ENCODE measurements at regions not wholly inside any gene's neighbourhood (a gene's known extent, or its start where the extent isn't known, plus 50 kb on each side); places are given as distances from the start of the nearest gene placed in this dataset.
"Not testable (repeated sequence)": the region's sequence is repeated elsewhere in the genome, so short reads cannot be mapped to it uniquely, and the experiment has no call there.

GRCh38 chr13:50378509-50379044 is 363.3 kb downstream of the KCNRG start:
- Histone ChIP-seq H3K4me1 (ENCODE audit: insufficient read depth, low read length) (peaks cover 20% of the 10 kb centered on the region), H3K9me3 (ENCODE audit: control insufficient read depth, insufficient read depth, low read length) (peaks cover 4% of the 10 kb centered on the region), H3K9ac (ENCODE audit: low read depth, low read length) (no peak overlapping the region), H3K36me3 (ENCODE audit: insufficient read depth, low read length) (no peaks in the 10 kb centered on the region)

DNA sequence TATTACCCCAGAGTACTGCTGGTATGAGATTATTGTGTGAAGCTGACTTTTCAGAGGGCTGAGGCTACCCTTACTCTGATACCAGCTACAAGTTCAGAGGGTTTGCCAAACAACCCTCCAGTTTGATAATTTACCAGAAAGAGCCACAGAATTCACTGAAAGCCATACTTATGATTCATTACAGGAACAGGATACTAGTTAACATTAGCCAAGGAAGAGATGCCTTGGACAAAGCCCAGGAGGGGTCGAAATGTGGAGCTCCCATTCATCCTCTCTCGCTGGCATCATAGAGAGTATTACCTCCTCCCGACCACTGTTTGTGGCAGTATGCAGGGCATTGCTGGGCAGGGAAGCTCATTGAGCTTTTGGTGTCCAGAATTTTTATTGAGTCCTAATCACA is 364.3 kb downstream of the KCNRG start:
- Histone ChIP-seq H3K4me1 (ENCODE audit: insufficient read depth, low read length) (peaks cover 20% of the 10 kb centered on the region), H3K9me3 (ENCODE audit: control insufficient read depth, insufficient read depth, low read length) (peaks cover 4% of the 10 kb centered on the region), H3K9ac (ENCODE audit: low read depth, low read length) (no peak overlapping the region), H3K36me3 (ENCODE audit: insufficient read depth, low read length) (no peaks in the 10 kb centered on the region)

DNA sequence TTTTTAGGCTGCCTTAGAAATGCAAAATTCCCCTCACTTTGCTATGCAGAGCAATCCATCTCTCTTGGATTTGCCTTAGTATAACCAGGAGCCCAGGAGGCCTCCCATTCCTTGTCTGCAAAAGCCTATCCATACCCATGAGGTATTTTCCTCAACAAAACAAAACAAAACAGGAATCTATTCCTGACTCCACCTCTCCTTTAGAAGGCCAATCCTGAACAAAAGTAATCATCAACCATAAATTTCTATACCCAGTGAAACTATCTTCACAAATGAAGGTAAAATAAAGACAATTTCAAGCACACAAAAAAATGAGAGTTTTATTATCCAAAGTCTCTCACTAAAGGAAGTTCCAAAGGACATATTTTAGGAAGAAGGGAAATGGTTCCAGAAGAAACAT is 365.7 kb downstream of the KCNRG start:
- no peaks in the 10 kb centered on the region for H3K36me3 ChIP-seq (ENCODE audit: insufficient read depth, low read length)
- H3K9ac ChIP-seq (ENCODE audit: low read depth, low read length): no peak overlapping the region
- H3K9me3 ChIP-seq (ENCODE audit: control insufficient read depth, insufficient read depth, low read length): peaks cover 4% of the 10 kb centered on the region
- peaks cover 20% of the 10 kb centered on the region for H3K4me1 ChIP-seq (ENCODE audit: insufficient read depth, low read length)

DNA sequence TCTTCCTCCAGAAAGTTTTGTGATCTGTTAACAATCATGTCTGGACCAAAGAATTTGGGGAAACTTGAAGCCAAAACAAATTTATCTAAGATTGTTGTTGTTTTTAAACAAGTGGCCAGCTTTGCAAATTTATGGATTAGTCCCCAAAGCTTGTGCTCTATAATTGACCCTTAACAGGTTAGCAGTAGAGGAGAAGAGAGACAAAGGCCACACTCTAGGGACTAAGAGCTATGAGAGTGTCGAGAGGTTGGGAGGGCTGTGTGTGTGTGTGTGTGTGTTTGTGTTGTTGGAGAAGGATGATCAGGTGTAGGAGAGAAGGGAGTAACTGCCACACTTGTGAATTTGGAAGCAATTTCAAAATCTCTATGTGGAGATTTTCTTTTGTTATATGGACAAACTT is 367.3 kb downstream of the KCNRG start:
- Histone ChIP-seq H3K9me3 (ENCODE audit: control insufficient read depth, insufficient read depth, low read length) (peaks cover 4% of the 10 kb centered on the region), H3K9ac (ENCODE audit: low read depth, low read length) (no peak overlapping the region), H3K36me3 (ENCODE audit: insufficient read depth, low read length) (no peaks in the 10 kb centered on the region), H3K4me1 (ENCODE audit: insufficient read depth, low read length) (peaks cover 23% of the 10 kb centered on the region)

DNA sequence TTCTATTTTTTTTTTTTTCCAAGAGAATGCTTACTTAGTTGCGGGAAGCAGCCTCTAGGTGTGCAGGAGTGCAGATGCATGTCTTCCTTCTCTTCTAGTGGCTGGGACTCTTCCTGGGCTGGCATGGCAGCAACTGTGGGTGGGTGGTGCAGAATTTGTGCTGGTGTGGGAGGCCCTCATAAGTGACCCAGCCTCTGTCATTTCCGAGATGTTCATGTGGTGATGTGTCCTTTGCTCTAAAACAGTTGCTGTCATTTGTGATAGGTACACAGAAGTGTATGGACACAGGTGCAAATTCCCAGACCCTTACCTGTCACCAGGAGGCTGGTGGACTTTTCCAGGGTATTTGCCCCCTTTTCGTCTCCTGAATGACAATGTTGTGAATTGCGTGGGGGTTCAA is 367.7 kb downstream of the KCNRG start:
- Histone ChIP-seq H3K9ac (ENCODE audit: low read depth, low read length) (no peak overlapping the region), H3K4me1 (ENCODE audit: insufficient read depth, low read length) (peaks cover 19% of the 10 kb centered on the region), H3K9me3 (ENCODE audit: control insufficient read depth, insufficient read depth, low read length) (peaks cover 4% of the 10 kb centered on the region), H3K36me3 (ENCODE audit: insufficient read depth, low read length) (no peaks in the 10 kb centered on the region)

- H3K36me3 ChIP-seq (ENCODE audit: insufficient read depth, low read length): no peaks in the 10 kb centered on the region
- peaks cover 4% of the 10 kb centered on the region for H3K9me3 ChIP-seq (ENCODE audit: control insufficient read depth, insufficient read depth, low read length)
- peaks cover 15% of the 10 kb centered on the region for H3K4me1 ChIP-seq (ENCODE audit: insufficient read depth, low read length)
- no peak overlapping the region for H3K9ac ChIP-seq (ENCODE audit: low read depth, low read length)
Measured at GRCh38 chr13:50384724-50385123, 369.5 kb downstream of the KCNRG start.

DNA sequence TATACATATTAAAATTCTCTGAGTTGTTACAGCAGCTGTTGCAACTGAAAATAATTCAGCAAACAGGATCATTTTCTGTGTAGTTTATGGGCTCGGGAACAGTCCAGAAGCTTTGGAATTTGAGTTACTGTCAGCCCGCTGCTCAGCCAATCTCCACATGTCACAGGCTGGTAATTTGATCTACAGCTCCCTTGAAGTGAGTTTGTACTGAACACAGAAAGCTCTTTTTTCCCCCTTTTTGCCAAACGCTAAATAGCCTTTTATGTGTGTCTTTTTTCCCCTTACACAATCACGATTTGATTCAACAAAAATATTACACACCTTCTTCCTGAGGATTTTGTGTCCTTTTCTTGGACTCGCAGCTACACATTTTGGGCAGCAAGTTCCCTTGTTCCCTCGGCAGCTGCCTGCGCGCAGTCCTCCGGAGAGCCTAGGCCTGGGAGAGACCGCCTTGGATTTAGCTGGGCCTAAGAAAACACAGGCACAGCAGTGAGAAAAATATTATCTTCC is 371.4 kb downstream of the KCNRG start:
- Histone ChIP-seq H3K4me1 (ENCODE audit: insufficient read depth, low read length) (peaks cover 21% of the 10 kb centered on the region), H3K36me3 (ENCODE audit: insufficient read depth, low read length) (no peaks in the 10 kb centered on the region), H3K9me3 (ENCODE audit: control insufficient read depth, insufficient read depth, low read length) (no peaks in the 10 kb centered on the region), H3K9ac (ENCODE audit: low read depth, low read length) (no peak overlapping the region)

- Histone ChIP-seq H3K36me3 (ENCODE audit: insufficient read depth, low read length) (no peaks in the 10 kb centered on the region), H3K9me3 (ENCODE audit: control insufficient read depth, insufficient read depth, low read length) (no peaks in the 10 kb centered on the region), H3K9ac (ENCODE audit: low read depth, low read length) (no peak overlapping the region), H3K4me1 (ENCODE audit: insufficient read depth, low read length) (peaks cover 21% of the 10 kb centered on the region)
Measured at GRCh38 chr13:50387051-50387581, 371.9 kb downstream of the KCNRG start.

- Histone ChIP-seq H3K9ac (ENCODE audit: low read depth, low read length) (no peak overlapping the region), H3K36me3 (ENCODE audit: insufficient read depth, low read length) (no peaks in the 10 kb centered on the region), H3K9me3 (ENCODE audit: control insufficient read depth, insufficient read depth, low read length) (no peaks in the 10 kb centered on the region), H3K4me1 (ENCODE audit: insufficient read depth, low read length) (peaks cover 21% of the 10 kb centered on the region)
Measured at GRCh38 chr13:50388481-50388880, 373.2 kb downstream of the KCNRG start.

GRCh38 chr13:50389726-50390125 is 374.5 kb downstream of the KCNRG start:
- Histone ChIP-seq H3K9me3 (ENCODE audit: control insufficient read depth, insufficient read depth, low read length) (no peaks in the 10 kb centered on the region), H3K4me1 (ENCODE audit: insufficient read depth, low read length) (peaks cover 21% of the 10 kb centered on the region), H3K9ac (ENCODE audit: low read depth, low read length) (no peak overlapping the region), H3K36me3 (ENCODE audit: insufficient read depth, low read length) (no peaks in the 10 kb centered on the region)

- Histone ChIP-seq H3K9me3 (ENCODE audit: control insufficient read depth, insufficient read depth, low read length) (no peaks in the 10 kb centered on the region), H3K4me1 (ENCODE audit: insufficient read depth, low read length) (peaks cover 21% of the 10 kb centered on the region), H3K36me3 (ENCODE audit: insufficient read depth, low read length) (no peaks in the 10 kb centered on the region), H3K9ac (ENCODE audit: low read depth, low read length) (no peak overlapping the region)
Measured at GRCh38 chr13:50390503-50391248, 375.4 kb downstream of the KCNRG start.

DNA sequence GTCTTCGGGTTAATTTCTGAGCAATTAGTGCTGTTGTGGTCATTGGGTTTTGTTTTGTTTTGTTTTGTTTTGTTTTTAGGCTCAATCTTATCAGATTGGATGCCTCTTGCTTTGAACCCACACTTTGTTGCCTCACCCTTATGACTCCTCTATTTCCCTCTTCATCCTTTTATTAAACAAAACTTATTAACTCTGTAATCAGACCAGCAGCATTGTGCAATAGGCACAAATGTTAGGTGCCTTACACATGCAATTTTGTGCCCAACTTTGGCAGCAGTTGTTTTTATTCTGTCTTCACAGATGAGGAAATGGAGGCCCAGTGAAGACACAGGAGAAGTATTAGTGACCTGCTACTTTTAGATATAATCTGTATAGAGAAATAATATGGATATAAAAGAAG is 377.7 kb downstream of the KCNRG start:
- Histone ChIP-seq H3K9me3 (ENCODE audit: control insufficient read depth, insufficient read depth, low read length) (no peaks in the 10 kb centered on the region), H3K36me3 (ENCODE audit: insufficient read depth, low read length) (no peaks in the 10 kb centered on the region), H3K9ac (ENCODE audit: low read depth, low read length) (no peak overlapping the region), H3K4me1 (ENCODE audit: insufficient read depth, low read length) (peaks cover 13% of the 10 kb centered on the region)

DNA sequence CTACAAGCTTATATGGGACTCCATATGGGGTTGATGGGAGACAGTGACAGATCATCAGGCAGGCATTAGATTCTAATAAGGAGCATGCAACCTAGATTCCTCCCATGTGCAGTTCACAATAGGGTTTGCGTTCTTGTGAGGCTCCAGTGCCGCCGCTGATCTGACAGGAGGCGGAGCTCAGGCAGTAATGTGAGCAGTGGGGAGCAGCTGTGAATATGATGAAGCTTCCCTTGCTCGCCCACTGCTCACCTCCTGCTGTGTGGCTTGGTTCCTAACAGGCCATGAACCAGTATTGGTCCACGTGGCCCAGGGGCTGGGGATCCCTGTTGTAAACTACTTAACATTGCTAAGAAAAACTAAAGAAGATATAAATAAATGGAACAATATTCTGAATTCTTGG is 378.4 kb downstream of the KCNRG start:
- Histone ChIP-seq H3K9ac (ENCODE audit: low read depth, low read length) (no peak overlapping the region), H3K36me3 (ENCODE audit: insufficient read depth, low read length) (no peaks in the 10 kb centered on the region), H3K4me1 (ENCODE audit: insufficient read depth, low read length) (peaks cover 9% of the 10 kb centered on the region), H3K9me3 (ENCODE audit: control insufficient read depth, insufficient read depth, low read length) (no peaks in the 10 kb centered on the region)

DNA sequence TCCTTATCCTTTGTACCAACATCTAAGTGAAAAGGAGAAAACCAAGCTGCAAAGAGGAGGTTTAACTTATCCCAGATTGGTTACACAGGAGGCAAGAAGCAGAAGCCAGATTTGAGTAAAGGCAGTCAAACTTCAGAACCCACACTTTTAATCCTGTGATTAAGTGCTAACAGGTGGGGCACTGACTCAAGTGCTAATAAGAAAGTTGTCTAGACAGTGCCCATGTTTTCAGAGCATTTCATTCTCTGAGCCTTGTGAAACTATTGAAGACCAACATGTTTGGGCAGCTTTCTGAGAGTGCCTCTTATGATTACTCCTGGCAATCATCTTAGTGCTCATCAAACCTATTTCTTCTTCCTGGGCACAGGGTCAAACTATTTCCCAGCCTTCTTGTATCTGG is 380.8 kb downstream of the KCNRG start:
- Histone ChIP-seq H3K9me3 (ENCODE audit: control insufficient read depth, insufficient read depth, low read length) (no peaks in the 10 kb centered on the region), H3K4me1 (ENCODE audit: insufficient read depth, low read length) (no peaks in the 10 kb centered on the region), H3K36me3 (ENCODE audit: insufficient read depth, low read length) (no peaks in the 10 kb centered on the region), H3K9ac (ENCODE audit: low read depth, low read length) (no peak overlapping the region)

GRCh38 chr13:50396618-50397017 is 381.4 kb downstream of the KCNRG start:
- H3K9ac ChIP-seq (ENCODE audit: low read depth, low read length); H3K9me3 ChIP-seq (ENCODE audit: control insufficient read depth, insufficient read depth, low read length); H3K36me3 ChIP-seq (ENCODE audit: insufficient read depth, low read length); H3K4me1 ChIP-seq (ENCODE audit: insufficient read depth, low read length): not testable (repeated sequence)

Data from ES-I3 (cell line).